GM12891 (cell line): ENCODE measurements at regions not wholly inside any gene's neighbourhood (a gene's known extent, or its start where the extent isn't known, plus 50 kb on each side); places are given as distances from the start of the nearest gene placed in this dataset.

ENCODE experiments used
- POLR2A ChIP-seq: IDR thresholded peaks from 2 replicates; pipeline ENCODE4 v1.6.1; 2011; ENCODE audit warnings: low read depth, low read length, control low read depth
- POU2F2 ChIP-seq: IDR thresholded peaks from 2 replicates; pipeline ENCODE4 v1.6.1; 2011; ENCODE audit warnings: low read depth, mild to moderate bottlenecking, control low read depth, low read length, moderate library complexity
- TAF1 ChIP-seq: IDR thresholded peaks from 2 replicates; pipeline ENCODE4 v1.6.1; 2011; ENCODE audit warnings: low read depth, low read length, control low read depth

- TF ChIP-seq TAF1: no peak
- TF ChIP-seq POU2F2: no peak
- no peak for TF ChIP-seq POLR2A
Observed at GRCh38 chr2:78779761-78780160, 245.7 kb upstream of the REG3G start.
